AG10803 (cell line): ENCODE measurements at regions not wholly inside any gene's neighbourhood (a gene's known extent, or its start where the extent isn't known, plus 50 kb on each side); places are given as distances from the start of the nearest gene placed in this dataset.
A peak's percentile ranks its signal among the peaks of the same experiment; 100 is the strongest.

Experiments
- DNase-seq: peaks from one replicate; pipeline ENCODE4 v3.0.0; 2010; ENCODE audit warnings: low read depth
- H3K4me3 ChIP-seq: 2 replicates; pipeline ENCODE4 v1.5.1; 2011; ENCODE audit warnings: mild to moderate bottlenecking, low read length, control low read depth
- CTCF ChIP-seq: conservative IDR thresholded peaks from 2 replicates; pipeline ENCODE4 v1.5.1; 2011; ENCODE audit warnings: mild to moderate bottlenecking, low read length, control low read depth, inconsistent platforms

DNA sequence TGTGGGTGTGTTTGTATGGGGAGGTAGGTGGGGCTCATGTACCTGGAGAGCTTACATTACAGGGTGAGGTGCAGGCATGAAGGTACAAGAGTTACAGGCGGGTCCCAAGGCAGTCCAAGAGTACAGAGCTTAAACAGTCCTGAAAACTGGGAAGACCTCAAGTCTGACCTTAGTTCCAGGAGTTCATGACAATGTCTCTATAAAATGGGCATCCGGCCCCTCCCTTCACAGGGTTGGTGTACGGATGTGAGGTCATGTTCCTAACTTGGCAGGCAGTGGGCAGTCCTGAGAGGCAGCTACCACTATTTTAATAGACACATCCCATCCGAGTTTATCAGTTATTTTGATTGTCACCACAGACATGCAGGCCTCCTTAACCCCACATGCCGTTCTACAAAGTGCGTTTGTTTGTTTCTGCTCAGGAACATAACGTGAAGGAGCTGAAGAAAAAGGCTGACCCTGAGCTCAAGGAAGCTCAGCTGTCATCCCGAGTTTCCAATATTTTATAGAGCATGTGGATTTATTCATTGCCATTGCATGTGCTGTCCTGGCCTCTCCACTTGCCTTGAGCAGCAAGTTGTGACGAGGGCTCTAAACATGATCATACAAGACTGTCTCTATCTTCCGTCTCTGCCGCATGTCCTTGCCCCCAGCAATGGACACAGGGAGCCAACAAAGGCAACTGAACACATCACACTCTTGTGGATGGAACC lies 647.5 kb upstream of the IGFBP3 start:
- TF ChIP-seq CTCF: no peak
- DNase-seq: no peak
- H3K4me3 ChIP-seq: no peak overlapping the region

DNA sequence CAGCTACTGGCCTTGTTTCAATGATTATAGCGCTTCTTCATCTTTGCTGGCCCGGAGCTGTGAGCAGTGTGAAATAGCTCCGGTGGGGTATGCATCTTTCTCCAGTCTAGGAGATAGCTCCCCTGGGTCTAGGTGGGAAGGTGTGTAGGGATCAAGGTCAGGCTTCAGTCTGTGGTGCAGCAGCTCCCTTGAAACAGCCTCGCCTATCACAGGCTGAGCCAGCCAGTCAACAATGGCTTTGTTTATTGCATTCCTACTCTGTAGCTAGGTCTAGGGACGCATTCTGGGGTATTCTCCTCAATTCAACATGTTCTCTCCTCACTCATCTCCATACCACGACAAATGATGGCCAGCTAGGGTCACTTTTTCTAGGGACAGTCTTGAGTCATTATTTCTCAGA lies 646.8 kb upstream of the IGFBP3 start:
- H3K4me3 ChIP-seq: no peak overlapping the region
- no peak for TF ChIP-seq CTCF
- no peak for DNase-seq

DNA sequence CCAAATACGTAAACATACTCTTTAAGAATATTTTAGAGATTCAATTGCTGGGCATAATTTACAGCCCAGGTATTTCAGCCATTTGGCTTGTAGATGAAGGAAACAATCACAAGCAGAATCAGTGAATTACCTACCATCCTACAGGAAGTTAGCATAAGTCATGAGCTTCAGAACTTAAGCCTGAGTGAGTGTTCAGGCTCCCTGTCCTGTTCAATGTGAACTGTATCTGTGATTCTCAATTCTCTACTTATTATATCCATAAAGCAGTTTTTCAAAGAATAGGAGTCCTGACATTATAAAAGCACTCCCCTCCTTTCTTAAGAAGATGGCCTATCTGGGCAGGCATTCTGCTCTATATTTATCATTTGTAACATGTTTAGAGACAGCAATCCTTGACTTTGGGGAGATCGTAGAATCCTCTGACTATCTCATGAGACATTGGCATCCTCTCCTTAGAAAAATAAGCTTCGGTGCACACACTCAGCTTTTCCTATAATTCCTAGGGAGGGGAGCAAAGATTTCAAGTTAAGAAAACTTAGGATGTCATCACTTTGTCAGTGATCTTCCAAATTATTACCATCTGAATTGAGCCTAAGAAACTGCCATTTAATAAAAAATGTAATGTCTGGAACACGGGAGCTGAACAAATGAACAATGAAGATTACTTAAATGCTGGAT lies 645.2 kb upstream of the IGFBP3 start:
- DNase-seq: peak; percentile 39
- no peak for TF ChIP-seq CTCF
- no peak overlapping the region for H3K4me3 ChIP-seq

DNA sequence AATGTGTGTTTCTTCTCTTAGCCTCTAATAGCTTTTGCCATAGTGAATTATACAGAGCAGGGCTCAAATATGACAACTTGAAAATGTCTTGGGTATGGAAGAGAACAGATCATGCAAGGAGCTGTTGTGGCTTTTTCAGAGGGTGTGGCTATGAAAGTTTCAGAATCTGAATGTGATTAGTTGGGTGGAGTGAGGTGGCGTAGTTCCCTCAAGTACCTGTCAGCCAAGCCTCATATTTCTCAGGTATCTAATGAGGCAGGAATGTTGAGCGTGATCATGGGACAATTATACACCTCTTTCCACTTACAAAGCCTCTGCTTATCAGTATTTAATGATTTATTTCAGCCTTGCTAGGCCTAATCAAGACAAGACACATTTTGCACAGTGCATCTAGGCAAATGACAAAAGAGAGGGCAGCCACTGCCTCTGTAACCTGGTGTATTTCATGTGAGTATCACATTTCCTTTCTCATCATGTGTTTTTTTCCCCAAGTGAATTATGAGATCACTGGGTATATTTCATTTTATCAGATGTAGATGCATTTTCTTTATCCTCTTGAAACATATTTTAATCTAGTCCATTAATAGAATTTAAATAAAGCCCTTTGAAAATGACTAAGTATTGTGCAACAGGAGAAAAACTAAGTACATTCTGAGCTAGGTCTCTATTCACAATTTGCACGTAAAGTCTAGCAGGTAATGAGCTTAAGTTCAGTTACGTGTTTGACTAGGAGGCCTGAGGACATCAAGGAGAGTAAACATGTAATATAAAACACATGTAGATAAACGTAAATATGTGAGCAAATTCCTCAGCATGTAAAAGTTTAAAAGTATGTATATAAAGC lies 644.4 kb upstream of the IGFBP3 start:
- DNase-seq: no peak
- H3K4me3 ChIP-seq: no peak overlapping the region
- TF ChIP-seq CTCF: no peak

DNA sequence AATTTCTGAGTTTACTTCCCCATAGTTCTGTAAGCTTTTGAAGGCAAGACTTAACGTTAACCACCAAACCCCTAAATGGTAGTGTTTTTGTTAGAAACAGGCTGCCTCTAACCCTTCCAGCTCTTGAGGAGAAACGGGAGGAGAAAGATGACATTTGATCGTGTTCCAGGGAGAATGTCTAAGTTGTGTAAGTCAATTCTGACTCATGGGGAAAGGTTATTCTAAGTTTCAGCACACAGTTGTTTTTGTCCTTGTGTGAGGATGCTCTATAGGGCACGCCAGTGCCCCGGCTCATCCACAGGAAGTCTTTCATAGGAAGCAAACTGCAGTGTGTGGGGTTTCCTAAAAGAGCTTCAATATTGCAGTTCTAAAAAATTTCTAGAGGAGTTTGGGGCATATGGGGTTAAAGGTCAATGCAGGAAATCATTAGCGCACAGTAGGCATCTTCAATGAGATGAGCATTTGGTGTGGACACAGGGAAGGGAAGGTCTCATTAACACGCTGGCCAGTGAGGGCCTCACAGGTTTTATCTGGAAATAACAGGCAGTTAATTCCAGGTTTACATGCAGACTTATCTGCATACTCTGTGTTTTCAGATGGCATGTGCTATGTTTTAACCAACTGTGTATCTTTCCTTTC lies 638.2 kb upstream of the IGFBP3 start:
- no peak for TF ChIP-seq CTCF
- DNase-seq: peak; percentile 92
- H3K4me3 ChIP-seq: no peak overlapping the region

- DNase-seq: peak; percentile 76
- H3K4me3 ChIP-seq: no peak overlapping the region
- TF ChIP-seq CTCF: no peak
Measured at GRCh38 chr7:46558482-46559193, 637.6 kb upstream of the IGFBP3 start.
